ENCODE measurements at regions not wholly inside any gene's neighbourhood (a gene's known extent, or its start where the extent isn't known, plus 50 kb on each side); places are given as distances from the start of the nearest gene placed in this dataset.

GRCh38 chr12:61804301-61804700 is 455.9 kb upstream of the USP15 start:
- TF ChIP-seq EZH2 (IDR thresholded peaks at IDR 0.05) (no peak), CTCF (IDR thresholded peaks at IDR 0.05) (no peak)
